ENCODE measurements at regions not wholly inside any gene's neighbourhood (a gene's known extent, or its start where the extent isn't known, plus 50 kb on each side); places are given as distances from the start of the nearest gene placed in this dataset.
"Not testable (repeated sequence)": the region's sequence is repeated elsewhere in the genome, so short reads cannot be mapped to it uniquely, and the experiment has no call there.

- H3K36me3 ChIP-seq (replicated peaks), result no peaks in the 10 kb centered on the region
- H3K27ac ChIP-seq, result no peak overlapping the region
- no peak for DNase-seq
- in situ Hi-C loops (cut with HindIII; ENCODE audit: low pct_ligation_motif_present, low sequenced_read_pairs), result no loop called here
- no peak overlapping the region for H3K4me3 ChIP-seq (ENCODE audit: low read depth, low read length)
- no peaks in the 10 kb centered on the region for H3K27me3 ChIP-seq (replicated peaks)
- TF ChIP-seq CTCF (IDR thresholded peaks at IDR 0.05; ENCODE audit: low read depth, low read length, missing control alignments), result no peak
Observed at GRCh38 chr1:29683472-29683871, 447.1 kb downstream of the PTPRU start.

DNA sequence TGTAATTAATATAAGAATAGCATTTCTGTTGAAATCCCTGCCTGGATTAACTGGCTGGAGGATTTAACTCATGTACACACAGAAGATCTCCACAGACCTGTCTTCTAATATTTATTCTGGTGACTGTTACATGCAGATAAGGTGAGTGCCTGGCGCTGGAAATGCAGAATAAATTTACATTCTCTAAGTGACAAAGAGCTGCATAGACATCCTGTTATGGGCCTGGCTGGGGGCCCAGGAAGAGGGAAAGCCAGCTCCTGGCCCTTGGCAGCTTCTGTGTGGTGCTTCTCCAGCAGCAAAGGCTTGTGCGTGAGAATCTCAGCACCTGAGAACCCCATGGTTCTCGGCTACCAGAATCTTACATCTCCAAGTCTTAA is 446.6 kb downstream of the PTPRU start:
- Histone ChIP-seq H3K27ac (no peak overlapping the region), H3K4me3 (ENCODE audit: low read depth, low read length) (no peak overlapping the region), H3K36me3 (replicated peaks) (no peaks in the 10 kb centered on the region), H3K27me3 (replicated peaks) (no peaks in the 10 kb centered on the region)
- TF ChIP-seq CTCF (IDR thresholded peaks at IDR 0.05; ENCODE audit: low read depth, low read length, missing control alignments), result no peak
- DNase-seq, result no peak
- in situ Hi-C loops (cut with HindIII; ENCODE audit: low pct_ligation_motif_present, low sequenced_read_pairs), result no loop called here

GRCh38 chr1:29682171-29682918 is 446.0 kb downstream of the PTPRU start:
- in situ Hi-C loops (cut with HindIII; ENCODE audit: low pct_ligation_motif_present, low sequenced_read_pairs), result no loop called here
- no peak for TF ChIP-seq CTCF (IDR thresholded peaks at IDR 0.05; ENCODE audit: low read depth, low read length, missing control alignments)

GRCh38 chr1:29681416-29681815 is 445.1 kb downstream of the PTPRU start:
- in situ Hi-C loops (cut with HindIII; ENCODE audit: low pct_ligation_motif_present, low sequenced_read_pairs); H3K36me3 ChIP-seq (replicated peaks); DNase-seq; H3K4me3 ChIP-seq (ENCODE audit: low read depth, low read length); H3K27me3 ChIP-seq (replicated peaks); H3K27ac ChIP-seq: not testable (repeated sequence)

More at GRCh38 chr1:29682171-29682918, 446.0 kb downstream of the PTPRU start:
- Histone ChIP-seq H3K36me3 (replicated peaks) (no peaks in the 10 kb centered on the region), H3K27ac (no peak overlapping the region), H3K27me3 (replicated peaks) (no peaks in the 10 kb centered on the region), H3K4me3 (ENCODE audit: low read depth, low read length) (no peak overlapping the region)
- DNase-seq, result no peak

GRCh38 chr1:29679828-29680558 is 443.7 kb downstream of the PTPRU start:
- no peaks in the 10 kb centered on the region for H3K27me3 ChIP-seq (replicated peaks)
- H3K27ac ChIP-seq, result no peak overlapping the region
- DNase-seq, result no peak
- no peak overlapping the region for H3K4me3 ChIP-seq (ENCODE audit: low read depth, low read length)
- no peak for TF ChIP-seq CTCF (IDR thresholded peaks at IDR 0.05; ENCODE audit: low read depth, low read length, missing control alignments)
- no peaks in the 10 kb centered on the region for H3K36me3 ChIP-seq (replicated peaks)
- in situ Hi-C loops (cut with HindIII; ENCODE audit: low pct_ligation_motif_present, low sequenced_read_pairs), result no loop called here

- TF ChIP-seq CTCF (IDR thresholded peaks at IDR 0.05; ENCODE audit: low read depth, low read length, missing control alignments), result no peak
- in situ Hi-C loops (cut with HindIII; ENCODE audit: low pct_ligation_motif_present, low sequenced_read_pairs), result no loop called here
- H3K4me3 ChIP-seq (ENCODE audit: low read depth, low read length), result no peak overlapping the region
- no peaks in the 10 kb centered on the region for H3K36me3 ChIP-seq (replicated peaks)
- H3K27ac ChIP-seq, result no peak overlapping the region
- DNase-seq, result no peak
- no peaks in the 10 kb centered on the region for H3K27me3 ChIP-seq (replicated peaks)
Observed at GRCh38 chr1:29679316-29679715, 443.0 kb downstream of the PTPRU start.
